HG03575 (cell line): ENCODE measurements at regions not wholly inside any gene's neighbourhood (a gene's known extent, or its start where the extent isn't known, plus 50 kb on each side); places are given as distances from the start of the nearest gene placed in this dataset.
"Not testable (repeated sequence)": the region's sequence is repeated elsewhere in the genome, so short reads cannot be mapped to it uniquely, and the experiment has no call there.

Source experiments
- ATAC-seq: cut with Tn5 transposase; IDR thresholded peaks from one replicate; pipeline ENCODE4 v1.9.1; 2021; ENCODE audit not compliant: unreplicated experiment, insufficient number of reproducible peaks, low FRiP score; ENCODE audit errors: extremely low read depth

GRCh38 chr6:144969154-144969553 lies 684.0 kb downstream of the UTRN start:
- no peak for ATAC-seq

GRCh38 chr6:144969602-144970272 lies 684.6 kb downstream of the UTRN start:
- no peak for ATAC-seq

GRCh38 chr6:144977250-144977864 lies 692.2 kb downstream of the UTRN start:
- ATAC-seq = not testable (repeated sequence)

- ATAC-seq = no peak
These were observed 693.1 kb downstream of the UTRN start for GRCh38 chr6:144978208-144978607.

- no peak for ATAC-seq
These were observed 701.1 kb downstream of the UTRN start for GRCh38 chr6:144986271-144986670.

GRCh38 chr6:144989319-144990107 lies 704.4 kb downstream of the UTRN start:
- ATAC-seq = no peak

GRCh38 chr6:144990784-144991183 lies 705.6 kb downstream of the UTRN start:
- no peak for ATAC-seq

GRCh38 chr6:144993870-144994269 lies 708.7 kb downstream of the UTRN start:
- no peak for ATAC-seq

GRCh38 chr6:144997996-144998395 lies 712.9 kb downstream of the UTRN start:
- ATAC-seq = no peak

GRCh38 chr6:144999127-144999526 lies 714.0 kb downstream of the UTRN start:
- no peak for ATAC-seq

- no peak for ATAC-seq
These were observed 718.0 kb downstream of the UTRN start for GRCh38 chr6:145003145-145003544.

- ATAC-seq = no peak
These were observed 721.8 kb downstream of the UTRN start for GRCh38 chr6:145006914-145007313.

GRCh38 chr6:145008715-145009114 lies 723.6 kb downstream of the UTRN start:
- ATAC-seq = no peak

GRCh38 chr6:145009711-145010110 lies 724.6 kb downstream of the UTRN start:
- no peak for ATAC-seq

GRCh38 chr6:145012039-145012662 lies 723.2 kb downstream of the EPM2A start:
- no peak for ATAC-seq

- ATAC-seq = peak; percentile 97
These were observed 719.4 kb downstream of the EPM2A start for GRCh38 chr6:145015739-145016558.

GRCh38 chr6:145017051-145017450 lies 718.3 kb downstream of the EPM2A start:
- ATAC-seq = no peak

- no peak for ATAC-seq
These were observed 717.8 kb downstream of the EPM2A start for GRCh38 chr6:145017516-145017915.

- ATAC-seq = no peak
These were observed 717.3 kb downstream of the EPM2A start for GRCh38 chr6:145018027-145018426.
